Epithelial cell of esophagus (primary cell): ENCODE measurements at regions not wholly inside any gene's neighbourhood (a gene's known extent, or its start where the extent isn't known, plus 50 kb on each side); places are given as distances from the start of the nearest gene placed in this dataset.
A peak's percentile ranks its signal among the peaks of the same experiment; 100 is the strongest.

Experiments
- DNase-seq: peaks from one replicate; pipeline ENCODE4 v3.0.0; 2010; ENCODE audit warnings: low read depth
- H3K4me3 ChIP-seq: 2 replicates; pipeline ENCODE4 v1.5.1; 2011; ENCODE audit warnings: mild to moderate bottlenecking, low read length, control low read depth
- CTCF ChIP-seq: IDR thresholded peaks from 2 replicates; pipeline ENCODE4 v1.5.1; 2011; ENCODE audit warnings: low read depth, mild to moderate bottlenecking, low read length, control low read depth, inconsistent platforms; ENCODE audit not compliant: insufficient read depth; ENCODE audit errors: missing control alignments

- no peak for TF ChIP-seq CTCF
- DNase-seq, result no peak
- no peak overlapping the region for H3K4me3 ChIP-seq
These were observed 2582.2 kb downstream of the PCDH7 start for GRCh38 chr4:33302321-33302720.

GRCh38 chr4:33306131-33306530 is 2586.0 kb downstream of the PCDH7 start:
- no peak overlapping the region for H3K4me3 ChIP-seq
- no peak for TF ChIP-seq CTCF
- DNase-seq, result no peak

- DNase-seq, result peak; percentile 45
- no peak for TF ChIP-seq CTCF
- no peak overlapping the region for H3K4me3 ChIP-seq
These were observed 2595.9 kb downstream of the PCDH7 start for GRCh38 chr4:33316033-33316432.

GRCh38 chr4:33316578-33316977 is 2596.4 kb downstream of the PCDH7 start:
- peak; percentile 8 for DNase-seq
- no peak for TF ChIP-seq CTCF
- no peak overlapping the region for H3K4me3 ChIP-seq

GRCh38 chr4:33323393-33323792 is 2603.2 kb downstream of the PCDH7 start:
- peak; percentile 60 for DNase-seq
- no peak for TF ChIP-seq CTCF
- H3K4me3 ChIP-seq, result no peak overlapping the region

- no peak overlapping the region for H3K4me3 ChIP-seq
- TF ChIP-seq CTCF, result no peak
- peak; percentile 28 for DNase-seq
These were observed 2614.2 kb downstream of the PCDH7 start for GRCh38 chr4:33334416-33334815.

- no peak for TF ChIP-seq CTCF
- H3K4me3 ChIP-seq, result no peak overlapping the region
- DNase-seq, result no peak
These were observed 2619.6 kb downstream of the PCDH7 start for GRCh38 chr4:33339762-33340161.
